DOHH2 (cell line): ENCODE measurements at regions not wholly inside any gene's neighbourhood (a gene's known extent, or its start where the extent isn't known, plus 50 kb on each side); places are given as distances from the start of the nearest gene placed in this dataset.

ENCODE experiments used
- EZH2phosphoT487 ChIP-seq: fragments of 200-600 bp; sonication (generic); IDR thresholded peaks from 2 replicates; pipeline ENCODE4 v1.6.1; 2017; ENCODE audit warnings: borderline replicate concordance, mild to moderate bottlenecking, antibody characterized with exemption, low read length, moderate library complexity, mixed read lengths
- TF ChIP-seq, protein P1 (sequence below): fragments of 200-600 bp; sonication (generic); IDR thresholded peaks from one replicate; pipeline ENCODE4 v1.5.1; 2014; ENCODE audit warnings: antibody characterized with exemption, mild to moderate bottlenecking, low read depth, low read length; ENCODE audit not compliant: poor library complexity, severe bottlenecking

DNA sequence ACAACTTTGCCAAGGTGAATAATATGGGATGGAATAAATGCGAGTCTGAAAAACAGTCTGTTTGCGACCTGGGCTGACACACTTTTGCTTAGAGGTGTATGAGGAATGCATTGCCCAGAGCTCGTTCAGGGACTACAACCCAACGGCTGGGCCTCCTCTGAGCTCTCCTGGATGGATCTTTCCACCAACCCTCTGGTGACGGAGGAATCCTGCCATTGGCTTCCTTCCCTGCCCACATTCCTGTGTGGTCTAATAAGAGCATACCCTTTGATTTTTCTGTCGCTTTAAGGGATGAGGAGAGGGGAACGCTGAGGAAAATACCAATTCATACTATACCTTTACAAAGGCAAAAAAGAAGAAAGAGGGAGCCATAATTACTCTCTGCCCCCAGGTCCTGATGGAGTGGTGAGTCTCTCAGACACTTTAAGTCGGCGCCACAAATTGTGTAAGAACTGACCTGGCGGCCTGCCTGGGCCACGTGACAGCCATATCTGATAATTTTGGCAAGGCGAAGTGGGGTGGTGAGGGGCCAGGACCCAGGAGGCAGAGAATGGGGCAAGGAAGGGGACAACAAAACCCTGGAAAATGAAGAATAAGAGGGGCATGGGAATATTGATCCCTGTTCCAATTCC is 265.2 kb upstream of the MSX2 start:
- TF ChIP-seq, protein P1, sequence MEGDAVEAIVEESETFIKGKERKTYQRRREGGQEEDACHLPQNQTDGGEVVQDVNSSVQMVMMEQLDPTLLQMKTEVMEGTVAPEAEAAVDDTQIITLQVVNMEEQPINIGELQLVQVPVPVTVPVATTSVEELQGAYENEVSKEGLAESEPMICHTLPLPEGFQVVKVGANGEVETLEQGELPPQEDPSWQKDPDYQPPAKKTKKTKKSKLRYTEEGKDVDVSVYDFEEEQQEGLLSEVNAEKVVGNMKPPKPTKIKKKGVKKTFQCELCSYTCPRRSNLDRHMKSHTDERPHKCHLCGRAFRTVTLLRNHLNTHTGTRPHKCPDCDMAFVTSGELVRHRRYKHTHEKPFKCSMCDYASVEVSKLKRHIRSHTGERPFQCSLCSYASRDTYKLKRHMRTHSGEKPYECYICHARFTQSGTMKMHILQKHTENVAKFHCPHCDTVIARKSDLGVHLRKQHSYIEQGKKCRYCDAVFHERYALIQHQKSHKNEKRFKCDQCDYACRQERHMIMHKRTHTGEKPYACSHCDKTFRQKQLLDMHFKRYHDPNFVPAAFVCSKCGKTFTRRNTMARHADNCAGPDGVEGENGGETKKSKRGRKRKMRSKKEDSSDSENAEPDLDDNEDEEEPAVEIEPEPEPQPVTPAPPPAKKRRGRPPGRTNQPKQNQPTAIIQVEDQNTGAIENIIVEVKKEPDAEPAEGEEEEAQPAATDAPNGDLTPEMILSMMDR = no peak
- no peak for TF ChIP-seq EZH2phosphoT487
